DMS114 treated with DMSO at 0.1 percent for 48 hours (cell line): ENCODE measurements at regions not wholly inside any gene's neighbourhood (a gene's known extent, or its start where the extent isn't known, plus 50 kb on each side); places are given as distances from the start of the nearest gene placed in this dataset.

Source experiments
- DNase-seq: peaks from one replicate; lab custom pipeline; 2025; ENCODE audit not compliant: unreplicated experiment; lab: John Stamatoyannopoulos, UW

DNA sequence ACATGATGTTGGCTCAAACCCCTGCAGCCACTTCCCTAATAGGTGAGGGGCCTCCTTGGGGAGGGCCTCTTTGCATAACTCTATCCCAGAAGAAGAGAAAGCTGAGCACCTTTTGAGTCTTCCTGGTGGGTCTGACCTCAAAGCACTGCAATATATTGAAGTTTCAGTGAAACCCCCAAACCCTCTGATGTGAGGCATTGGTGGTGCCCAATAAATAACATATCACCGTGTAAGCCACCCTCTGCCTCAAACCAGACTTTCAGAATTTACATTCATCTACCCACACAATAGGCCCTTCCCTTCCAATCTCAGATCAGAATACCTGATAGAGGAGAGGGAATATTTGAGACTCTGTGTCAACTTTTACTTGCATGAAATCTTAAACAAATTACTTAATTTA lies 142.8 kb upstream of the STK17B start:
- DNase-seq: no peak

DNA sequence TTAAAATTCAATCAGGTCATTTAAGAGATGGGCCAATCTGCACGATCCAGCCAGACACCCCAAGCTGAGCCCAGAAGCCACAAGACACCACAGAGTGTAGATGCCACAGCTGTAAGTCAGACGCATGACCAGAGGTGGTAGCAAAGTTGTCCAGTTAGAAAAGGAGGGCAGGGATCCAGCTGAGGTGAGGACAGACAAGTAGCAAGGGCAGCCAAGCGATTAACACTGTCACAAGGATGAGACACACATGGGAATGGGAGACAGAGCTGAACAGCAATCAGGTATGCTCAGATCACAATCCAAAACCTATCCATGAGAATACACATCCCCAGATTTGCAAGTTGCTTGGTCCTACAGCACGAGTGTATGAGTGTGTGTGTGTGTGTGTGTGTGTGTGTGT lies 143.4 kb upstream of the STK17B start:
- DNase-seq: no peak

DNA sequence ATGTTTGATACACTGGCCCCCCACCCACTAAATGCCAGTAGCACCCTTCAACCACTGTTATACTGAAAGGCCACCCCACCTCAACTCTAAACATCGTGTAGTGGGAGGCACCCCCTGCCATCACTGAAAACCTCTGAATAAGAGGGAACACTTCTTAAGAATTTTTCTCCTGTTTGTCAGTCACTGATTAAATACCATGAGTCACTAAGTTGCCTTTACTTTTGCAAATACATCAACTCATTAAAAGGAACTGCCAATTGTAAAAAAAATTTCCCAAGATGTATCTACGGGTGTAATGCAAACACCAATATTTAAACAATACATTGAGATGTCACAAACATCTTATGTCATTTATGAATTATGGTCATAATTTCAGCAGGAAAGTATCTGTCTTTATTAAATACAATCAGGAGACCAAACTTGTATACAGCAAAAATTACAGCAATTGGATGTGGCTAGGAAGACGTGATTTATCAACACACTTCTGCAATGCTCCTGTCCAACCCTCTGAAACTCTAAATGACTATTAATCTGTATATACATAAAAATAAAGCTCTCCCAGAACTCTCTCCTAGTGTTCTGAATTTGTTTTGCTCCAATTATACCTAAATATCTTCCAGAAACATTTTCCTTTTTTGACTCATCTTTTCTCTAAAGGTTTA lies 144.1 kb upstream of the STK17B start:
- DNase-seq: no peak

DNA sequence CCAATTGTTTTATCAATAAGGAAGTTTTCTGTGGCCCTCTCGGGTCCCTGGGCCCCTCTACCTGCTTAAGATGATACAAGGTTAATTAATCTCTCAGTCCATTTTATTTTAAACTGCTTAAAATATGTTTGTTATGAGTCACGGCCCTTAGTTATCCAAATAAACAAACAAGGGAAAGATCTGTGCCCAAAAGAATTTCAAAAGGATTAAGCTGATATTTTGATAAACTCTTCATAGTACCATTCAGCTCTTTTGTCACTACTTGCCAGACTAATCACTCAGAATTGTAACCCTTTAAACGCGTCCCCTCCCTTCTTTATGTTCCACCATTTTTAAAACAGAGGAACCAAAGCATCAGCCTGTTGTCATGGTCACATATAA lies 144.7 kb upstream of the STK17B start:
- DNase-seq: no peak

DNA sequence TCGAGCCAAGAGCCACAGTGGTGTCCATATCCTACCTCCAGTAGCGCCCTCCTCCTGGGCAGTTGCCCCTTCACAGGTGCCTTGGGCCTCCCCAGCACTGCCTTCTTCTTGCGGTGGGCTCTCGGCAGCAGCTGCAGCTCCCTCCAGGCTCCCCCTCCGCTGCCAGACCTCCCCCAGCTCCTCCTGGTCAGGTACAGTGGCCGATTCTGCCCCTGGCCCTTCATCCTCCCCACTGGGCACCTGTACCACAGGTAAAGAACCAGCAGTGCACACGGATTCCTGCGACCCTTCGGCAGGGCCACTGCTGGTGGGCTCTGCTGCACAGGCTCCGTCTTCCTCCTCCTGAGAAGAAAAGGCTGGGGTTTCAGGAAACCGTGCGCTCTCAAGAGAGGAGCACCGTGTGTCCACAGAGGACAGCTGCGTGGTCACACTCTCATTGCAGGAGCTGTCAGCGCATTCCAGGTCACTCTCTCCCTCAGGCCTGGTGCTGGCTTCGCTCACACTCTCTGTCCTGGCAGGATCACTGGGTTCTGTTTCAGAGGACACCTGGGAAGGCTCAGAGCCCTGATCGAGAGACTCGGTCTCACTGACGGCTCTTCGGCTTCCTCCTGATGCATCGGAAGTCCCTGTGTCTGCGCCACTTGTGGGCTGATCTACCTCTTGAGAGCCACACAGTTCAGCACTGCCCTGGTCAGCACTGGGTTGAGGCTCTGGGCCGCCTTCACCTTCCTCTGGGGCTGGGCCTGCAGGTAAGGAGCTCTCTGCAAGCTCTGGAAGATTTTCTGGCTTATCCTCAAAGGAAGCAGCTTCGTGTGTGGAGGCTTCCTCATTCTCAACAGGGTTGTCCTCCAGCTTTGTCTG lies 147.4 kb upstream of the STK17B start:
- DNase-seq: no peak

DNA sequence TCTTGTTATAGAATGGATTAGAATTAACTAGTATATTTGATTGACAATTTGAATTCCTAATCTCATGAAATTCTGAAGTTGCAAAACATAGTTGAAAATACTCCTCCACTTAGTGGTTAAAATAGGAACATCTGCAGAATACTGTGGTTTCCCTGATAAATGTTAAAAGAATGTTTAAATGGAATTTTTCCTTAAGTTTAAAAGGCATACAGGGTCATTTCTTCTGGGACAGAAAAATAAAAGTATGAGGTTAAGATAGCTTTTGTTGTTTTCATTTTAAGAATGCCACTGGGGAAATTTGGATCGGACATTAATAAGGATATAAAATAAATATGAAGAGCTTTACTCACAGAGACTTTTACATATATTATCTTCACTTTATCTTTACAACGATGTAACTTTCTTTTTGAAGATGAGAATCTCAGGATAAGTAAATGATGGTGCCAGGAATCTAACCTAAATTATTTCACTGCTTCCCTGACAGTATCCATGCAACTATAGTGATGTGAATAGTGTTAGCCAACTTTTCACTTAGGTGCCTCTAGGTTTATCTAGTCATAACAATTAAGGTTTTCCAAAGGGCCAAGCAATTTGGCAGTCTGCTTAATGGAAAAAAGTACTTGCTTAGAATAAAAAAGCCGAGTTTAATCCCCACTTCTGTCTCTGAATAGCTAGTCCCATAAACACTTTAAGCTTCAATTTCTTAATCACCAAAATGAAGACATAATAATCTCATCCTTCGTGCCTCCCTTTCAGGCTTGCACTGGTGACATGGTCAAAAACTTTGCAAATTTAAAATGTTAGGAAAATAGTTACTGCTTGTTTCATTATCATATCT lies 151.8 kb upstream of the STK17B start:
- DNase-seq: no peak

DNA sequence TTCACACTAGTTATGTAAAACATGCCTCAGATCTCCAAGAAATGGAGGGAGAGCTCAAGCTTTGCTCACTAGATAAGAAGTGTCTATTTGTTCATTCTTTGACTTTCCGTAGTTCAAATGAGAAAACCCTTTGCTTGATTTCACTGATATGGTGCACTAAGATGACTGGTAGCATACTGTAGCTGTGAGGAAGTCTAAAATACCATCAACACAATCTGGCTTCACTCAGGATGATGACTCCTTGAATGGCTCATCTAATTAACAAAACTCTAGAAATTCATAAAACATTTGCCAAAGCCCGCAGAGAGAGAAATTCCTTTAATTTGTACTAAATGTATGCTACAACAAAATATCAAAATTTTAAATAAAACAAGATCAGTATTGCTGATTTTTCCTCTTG lies 152.8 kb upstream of the STK17B start:
- DNase-seq: no peak

DNA sequence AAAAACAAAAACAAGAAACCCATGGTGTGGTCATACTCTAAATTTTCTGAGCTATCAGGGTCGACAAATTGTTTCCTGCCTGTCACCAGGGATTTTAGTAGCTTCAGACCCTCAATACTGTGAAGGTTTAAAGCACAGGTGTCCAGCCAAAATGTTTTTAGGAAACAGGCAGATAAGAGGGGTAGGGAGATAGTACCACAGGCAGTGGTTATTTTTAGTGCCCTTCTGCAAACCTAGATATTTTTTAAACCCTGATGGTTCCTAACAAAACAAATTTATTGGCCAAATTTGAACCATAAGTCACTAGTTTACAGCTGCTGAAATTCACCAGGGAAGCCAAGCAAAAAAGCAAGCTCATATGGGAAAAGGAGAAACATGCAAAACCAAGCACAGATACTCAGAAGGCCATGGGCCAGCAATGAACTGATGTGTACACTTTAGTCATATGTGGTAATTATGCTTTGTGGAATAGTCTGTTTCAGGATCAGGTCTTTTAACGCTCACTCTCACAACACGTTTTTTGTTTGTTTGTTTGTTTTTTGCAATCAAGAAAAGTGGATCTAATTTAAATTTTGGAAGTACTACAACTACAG lies 156.8 kb upstream of the STK17B start:
- DNase-seq: no peak

DNA sequence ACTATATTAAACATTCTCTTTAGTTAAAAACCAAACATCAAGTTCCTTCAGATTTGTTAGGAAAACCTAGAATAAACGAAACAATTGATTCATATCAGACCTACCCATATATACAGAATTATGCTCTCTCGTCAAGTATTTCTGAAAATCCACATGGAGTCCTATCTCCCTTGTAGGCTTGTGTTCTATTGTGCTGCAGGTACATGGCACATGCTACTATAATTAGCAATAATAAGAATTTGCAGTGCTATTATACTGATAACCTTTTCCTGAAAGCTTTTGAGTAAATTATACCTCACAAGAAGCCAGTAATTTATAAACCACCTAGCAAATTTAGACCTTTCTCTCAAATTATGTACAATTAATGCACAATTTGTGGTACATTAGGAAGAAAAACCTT lies 158.6 kb upstream of the STK17B start:
- no peak for DNase-seq

DNA sequence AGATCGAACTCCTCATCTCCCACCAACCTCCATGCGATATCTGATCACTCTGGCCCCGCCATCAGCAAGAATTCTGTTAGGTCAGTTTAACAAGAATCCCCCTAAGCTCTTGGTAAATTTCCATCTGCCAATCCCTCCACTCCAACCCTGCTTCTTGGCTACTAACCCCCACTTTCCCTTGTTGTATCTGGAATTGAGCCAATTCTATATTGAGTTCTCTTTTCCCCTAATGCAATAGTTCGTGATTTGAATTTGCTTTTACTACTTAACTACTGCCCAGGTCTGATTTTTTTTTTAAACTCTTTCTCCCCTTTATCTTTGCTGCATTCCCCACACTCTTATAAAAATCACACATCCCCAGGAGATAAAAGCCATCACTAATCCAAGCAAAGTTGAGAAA lies 159.3 kb upstream of the STK17B start:
- DNase-seq: no peak

DNA sequence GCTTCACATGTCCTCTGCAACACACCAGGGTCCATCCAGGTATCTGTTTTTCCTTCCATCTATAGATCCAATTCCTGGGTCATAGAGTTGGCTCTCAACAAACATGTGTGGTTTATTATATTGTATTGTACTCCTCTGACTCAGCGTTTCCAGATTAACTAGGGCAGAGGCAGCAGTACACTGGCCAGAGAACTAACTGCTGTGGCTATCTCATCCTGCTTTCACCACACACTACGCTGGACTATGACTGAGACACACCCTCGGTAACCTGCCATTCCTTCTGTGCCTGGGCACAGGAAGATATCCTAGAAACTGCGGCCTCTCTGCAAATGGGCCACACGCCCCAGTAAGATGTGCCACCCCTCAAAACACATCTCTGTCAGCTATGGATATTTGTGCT lies 159.8 kb upstream of the STK17B start:
- DNase-seq: no peak

DNA sequence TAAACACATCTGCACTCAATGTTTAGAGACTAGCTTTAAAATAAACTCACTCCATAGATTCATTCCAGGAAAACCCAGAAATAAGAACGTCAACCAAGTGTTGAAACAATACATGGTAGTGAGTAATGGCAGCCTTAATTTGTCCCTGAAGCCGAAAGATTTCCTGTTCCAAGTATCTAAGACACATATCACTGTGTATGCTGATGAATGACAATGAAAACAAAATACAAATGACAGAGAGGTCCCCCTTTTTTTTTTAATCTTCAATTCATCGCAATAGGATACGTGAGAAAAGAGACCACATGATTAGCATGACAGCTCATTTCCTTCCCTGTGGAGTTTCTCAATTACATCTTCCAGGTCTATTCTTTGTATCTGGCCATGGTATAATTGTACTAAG lies 160.5 kb upstream of the STK17B start:
- DNase-seq: no peak

DNA sequence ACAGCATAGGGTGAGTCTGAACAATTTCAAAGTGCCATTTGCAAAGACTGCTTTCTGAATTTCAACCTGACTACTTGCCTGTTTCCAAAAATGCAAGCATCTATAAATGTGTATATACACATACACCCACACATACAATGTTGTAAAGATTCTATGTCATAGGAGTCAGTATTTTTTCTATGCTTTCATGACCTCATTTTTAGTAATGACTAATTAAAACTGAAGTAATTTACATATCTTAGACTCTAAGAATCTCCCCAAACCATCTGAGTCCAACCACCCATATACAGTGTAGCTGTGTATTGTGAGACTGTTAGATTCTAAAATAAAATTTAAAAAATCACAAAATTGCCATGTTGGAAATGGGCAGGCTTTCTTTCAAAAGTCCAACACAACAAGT lies 162.0 kb upstream of the STK17B start:
- no peak for DNase-seq

DNA sequence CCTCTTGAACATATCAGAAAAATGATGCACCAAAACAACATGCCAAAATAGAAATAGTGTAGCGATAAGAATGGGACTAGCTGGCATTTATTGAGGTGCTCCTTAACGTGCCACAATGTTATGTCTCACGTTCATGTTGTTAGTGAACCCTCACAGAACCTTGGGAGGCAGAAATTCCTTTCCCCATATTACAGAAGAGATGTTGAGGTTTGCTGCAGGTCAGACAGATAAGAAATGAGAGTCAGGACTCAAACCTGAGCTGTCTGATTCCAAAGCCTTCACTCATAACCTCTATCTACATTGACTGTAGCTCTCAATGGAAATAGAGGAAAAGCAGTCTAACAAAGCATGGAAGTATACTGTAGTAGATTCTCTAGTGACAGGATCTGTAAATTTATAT lies 163.3 kb upstream of the STK17B start:
- no peak for DNase-seq

DNA sequence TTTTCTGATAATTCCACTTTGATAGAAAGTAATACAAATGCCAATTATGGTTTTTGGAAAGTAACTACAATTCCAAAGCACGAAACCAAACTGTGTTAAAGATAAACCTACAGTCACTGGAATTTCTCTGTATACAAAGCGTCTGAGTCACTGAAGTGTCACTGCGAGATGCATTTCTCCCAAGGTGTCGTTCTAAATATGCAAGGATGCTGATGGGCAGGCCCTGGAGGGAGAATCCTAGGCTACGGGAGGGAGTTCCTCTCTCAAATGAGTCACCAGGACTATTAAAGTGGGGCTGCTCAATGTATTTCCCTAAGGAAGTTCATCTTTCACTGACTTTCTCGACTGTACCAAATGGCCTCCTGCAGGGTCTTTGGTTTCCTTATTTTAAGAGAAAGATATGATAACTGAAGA lies 163.8 kb upstream of the STK17B start:
- DNase-seq: no peak

DNA sequence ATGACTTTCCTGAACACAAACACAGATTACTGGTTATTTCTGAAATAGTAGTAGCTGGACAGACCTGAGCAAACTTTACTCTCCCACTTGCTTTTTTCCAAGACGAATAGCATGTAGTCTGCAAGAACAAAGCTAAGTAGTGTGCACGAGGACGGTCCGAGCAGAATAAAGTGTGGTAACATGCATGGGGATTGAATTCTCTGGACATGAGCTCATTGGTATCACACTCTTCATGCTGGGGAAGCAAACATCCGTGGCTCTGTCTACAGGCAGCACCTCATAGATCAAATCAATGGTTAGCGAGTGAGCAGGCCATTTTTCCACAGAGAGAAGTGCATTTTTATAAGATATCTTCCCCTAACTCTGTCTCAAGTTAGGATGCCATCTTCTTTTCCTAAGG lies 164.8 kb upstream of the STK17B start:
- no peak for DNase-seq

DNA sequence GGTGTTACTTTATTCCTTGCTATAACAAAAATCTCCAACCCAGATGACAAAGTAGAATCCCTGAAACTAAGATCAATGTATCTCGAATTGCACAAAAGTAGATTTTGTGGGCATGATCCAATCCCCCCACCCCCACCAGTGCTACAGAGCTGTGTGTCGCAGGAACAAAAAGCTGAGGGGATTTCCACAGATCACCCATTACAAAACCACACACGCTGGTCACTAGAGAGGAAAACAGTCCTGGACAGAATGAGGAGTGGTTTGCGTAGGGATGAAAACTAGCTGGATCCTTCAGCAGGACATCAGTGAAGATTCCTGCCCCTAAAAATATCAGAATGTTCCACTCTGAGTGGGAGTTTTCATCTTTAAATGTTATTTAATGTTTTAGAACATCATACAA lies 165.3 kb upstream of the STK17B start:
- DNase-seq: no peak

DNA sequence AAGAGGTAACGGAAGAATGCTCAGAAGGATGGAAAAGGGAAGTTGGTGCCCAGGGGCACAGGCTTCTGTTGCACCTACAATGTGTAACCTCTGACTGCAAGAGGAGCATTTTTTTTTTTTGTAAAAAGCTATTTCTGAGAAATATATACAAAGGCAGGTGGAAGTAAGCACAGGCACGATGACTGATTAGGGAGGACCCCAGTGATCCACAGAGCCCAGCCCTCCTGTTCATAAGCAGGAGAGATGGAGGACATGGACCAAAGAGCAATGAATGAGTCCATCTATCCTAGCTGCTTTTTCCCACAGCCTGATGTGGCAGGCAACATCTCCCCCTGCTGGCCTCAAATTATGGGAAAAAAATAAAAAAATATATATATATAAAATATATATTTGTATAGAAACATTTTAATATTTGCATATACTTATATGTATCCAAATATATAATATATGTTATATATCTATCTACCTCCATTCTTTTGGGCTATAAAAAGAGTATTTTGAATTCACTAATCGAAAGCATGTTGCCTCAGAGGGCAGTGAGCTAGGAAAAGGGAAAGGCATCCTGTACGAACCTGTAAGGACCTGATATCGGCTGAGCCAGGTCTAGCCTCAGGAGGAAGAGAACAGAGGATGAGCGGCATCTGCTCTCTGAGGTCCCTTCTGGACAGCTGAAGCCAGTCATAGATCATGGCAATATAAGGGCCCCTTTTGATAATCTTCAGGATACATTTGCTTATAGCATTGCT lies 166.0 kb upstream of the STK17B start:
- DNase-seq: peak; percentile 8

DNA sequence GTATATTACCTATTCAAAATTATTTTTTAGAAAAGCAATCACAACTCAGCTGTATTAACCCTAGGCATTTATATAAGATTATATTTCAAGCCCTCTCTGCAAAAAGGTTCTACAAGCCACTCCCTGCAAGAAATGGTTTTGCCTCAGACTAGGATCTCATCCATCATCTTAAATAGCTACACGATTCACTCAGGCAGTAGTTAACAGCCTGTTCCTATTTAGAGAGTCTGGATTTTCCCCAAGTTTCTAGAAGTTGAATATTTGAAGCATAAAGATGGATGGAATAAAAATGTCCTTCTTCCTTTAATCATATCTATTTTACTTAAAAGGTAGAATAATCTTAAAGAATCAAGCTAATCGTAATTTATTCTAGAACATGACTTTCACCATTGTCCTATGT lies 167.1 kb upstream of the STK17B start:
- no peak for DNase-seq

DNA sequence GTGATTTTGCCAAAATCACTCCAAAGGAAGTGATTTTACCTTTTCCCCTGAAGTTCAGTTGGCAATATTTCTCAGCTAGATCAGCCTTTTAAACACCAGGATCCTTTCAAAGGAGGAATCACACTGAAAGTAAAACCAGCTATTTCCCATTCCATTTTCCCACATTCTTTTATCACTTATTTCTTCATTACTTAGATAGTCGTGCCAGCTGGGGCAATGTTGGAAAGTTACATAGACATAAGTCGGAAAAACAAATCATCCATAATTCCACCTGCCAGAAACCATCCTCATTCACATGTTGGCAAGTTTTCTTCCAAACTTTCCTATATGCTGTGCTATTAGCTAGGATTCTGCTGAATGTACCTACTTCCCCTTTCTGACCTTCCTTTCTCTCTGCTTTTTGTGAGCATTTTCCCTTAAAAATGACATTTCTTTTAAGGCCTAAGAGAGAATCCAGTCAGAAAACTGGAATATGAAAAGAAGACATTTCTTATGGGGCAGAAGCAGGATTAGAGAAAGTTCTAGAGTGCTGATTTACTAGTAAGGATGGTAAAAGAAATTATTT lies 170.0 kb upstream of the STK17B start:
- no peak for DNase-seq
